ENCODE measurements at regions not wholly inside any gene's neighbourhood (a gene's known extent, or its start where the extent isn't known, plus 50 kb on each side); places are given as distances from the start of the nearest gene placed in this dataset.
"Not testable (repeated sequence)": the region's sequence is repeated elsewhere in the genome, so short reads cannot be mapped to it uniquely, and the experiment has no call there.

- DNase-seq, result peak; percentile 31
Observed at GRCh38 chr5:27140831-27141230, 102.4 kb upstream of the CDH9 start.

- peak; percentile 61 for DNase-seq
Observed at GRCh38 chr5:27130587-27130986, 92.2 kb upstream of the CDH9 start.

DNA sequence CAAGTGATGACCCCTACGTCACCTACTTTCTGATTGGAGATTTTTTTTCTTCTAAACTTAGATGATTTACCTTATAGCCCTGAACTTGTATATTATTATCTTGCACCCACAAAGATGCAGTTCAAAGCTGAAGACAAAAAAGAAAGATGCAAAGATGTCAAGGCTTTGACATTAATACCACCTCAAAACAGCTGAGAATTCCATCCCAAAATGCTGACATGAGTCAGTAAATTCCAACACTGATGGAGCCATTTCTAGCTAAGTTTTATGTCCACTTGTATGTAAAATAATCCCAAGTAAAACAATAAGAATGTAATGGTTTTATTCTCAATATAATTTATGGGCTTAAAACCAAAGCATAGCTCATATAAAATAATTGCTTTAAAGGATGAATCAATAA is 91.5 kb upstream of the CDH9 start:
- peak; percentile 16 for DNase-seq

DNA sequence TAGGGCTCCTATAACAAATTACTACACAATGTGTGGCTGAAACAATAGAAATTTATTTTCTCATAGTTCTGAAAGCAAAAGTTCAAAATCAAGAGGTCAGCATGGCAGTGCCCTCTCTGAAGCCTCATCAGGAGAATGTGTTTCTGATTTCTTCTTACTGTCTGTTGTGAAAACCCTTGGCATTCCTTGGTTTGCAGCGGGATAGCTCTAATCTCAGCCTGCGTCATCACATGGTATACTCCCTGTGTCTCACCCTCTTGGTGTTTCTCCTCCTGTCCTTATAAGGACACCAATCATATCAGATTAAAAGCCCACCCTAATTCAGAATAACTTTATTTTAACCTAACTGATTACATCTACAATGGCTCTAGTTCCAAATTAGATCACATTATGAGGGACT is 87.5 kb upstream of the CDH9 start:
- DNase-seq, result peak; percentile 8

DNA sequence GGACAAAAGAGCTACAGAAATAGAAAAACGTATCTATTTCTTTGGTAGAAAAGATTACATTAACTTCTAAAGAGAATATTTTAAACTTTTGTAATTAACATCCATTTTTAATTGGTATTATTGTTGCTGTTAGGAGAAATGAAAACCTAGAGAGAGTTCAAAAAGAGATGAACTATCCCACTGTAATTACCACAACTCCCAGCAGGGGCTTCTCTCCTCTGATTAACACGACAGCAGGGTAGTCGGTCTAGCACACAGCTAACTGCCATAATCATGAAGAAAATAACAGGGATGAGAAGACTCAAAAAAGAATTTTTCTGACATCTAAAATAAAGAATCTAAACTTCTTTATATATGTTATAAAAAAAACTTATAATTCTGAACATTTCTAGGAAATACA is 86.2 kb upstream of the CDH9 start:
- DNase-seq, result peak; percentile 31

GRCh38 chr5:27119736-27120321 is 81.4 kb upstream of the CDH9 start:
- DNase-seq, result not testable (repeated sequence)

GRCh38 chr5:27103486-27103885 is 65.1 kb upstream of the CDH9 start:
- DNase-seq, result no peak

GRCh38 chr5:27095761-27096160 is 57.4 kb upstream of the CDH9 start:
- DNase-seq, result not testable (repeated sequence)

GRCh38 chr5:27093279-27093678 is 54.9 kb upstream of the CDH9 start:
- no peak for DNase-seq

DNA sequence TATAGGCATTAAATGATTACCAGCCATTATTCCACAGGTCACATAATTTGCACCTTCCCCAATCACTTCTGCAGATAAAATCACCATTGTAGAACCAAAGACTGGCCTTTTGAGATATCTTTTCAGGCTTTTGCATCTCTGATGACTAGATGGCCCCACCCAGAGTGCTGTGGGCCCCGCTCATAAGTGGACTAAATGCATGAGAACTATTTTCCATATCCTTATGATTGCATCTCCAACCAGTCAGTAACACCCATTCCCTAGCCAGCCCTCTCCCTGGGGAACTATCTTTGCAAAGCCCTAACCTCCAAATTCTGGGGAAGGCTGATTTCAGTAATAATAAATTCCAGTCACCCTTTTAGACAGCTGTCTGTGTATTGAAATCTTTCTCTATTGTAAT is 53.5 kb upstream of the CDH9 start:
- no peak for DNase-seq

- not testable (repeated sequence) for DNase-seq
Observed at GRCh38 chr5:27088822-27089221, 50.4 kb upstream of the CDH9 start.
